A549 (cell line): ENCODE measurements at regions not wholly inside any gene's neighbourhood (a gene's known extent, or its start where the extent isn't known, plus 50 kb on each side); places are given as distances from the start of the nearest gene placed in this dataset.

ENCODE experiments used
- BHLHE40 ChIP-seq: IDR thresholded peaks from 2 replicates; pipeline ENCODE4 v1.6.1; 2012; ENCODE audit warnings: low read depth, low read length, inconsistent platforms
- HOXB13 ChIP-seq: fragments of 250-450 bp; sonication (Bioruptor Pico); IDR thresholded peaks from 2 replicates; pipeline ENCODE4 v1.5.0; 2020; ENCODE audit warnings: low read depth, mild to moderate bottlenecking, moderate library complexity
- JUNB ChIP-seq: fragments of >200 bp; sonication (Bioruptor Twin); formaldehyde crosslinking; IDR thresholded peaks from 2 replicates; pipeline ENCODE4 v1.6.1; 2016
- MAZ ChIP-seq: fragments of 150-350 bp; IDR thresholded peaks from 2 replicates; pipeline ENCODE4 v1.6.1; 2014; ENCODE audit warnings: antibody characterized with exemption, low read depth, low read length, borderline replicate concordance
- TF ChIP-seq, protein P1 (sequence below): fragments of 150-350 bp; IDR thresholded peaks from 2 replicates; pipeline ENCODE4 v1.6.1; 2014; ENCODE audit warnings: low read depth, mild to moderate bottlenecking, low read length
- TF ChIP-seq, protein P2 (sequence below): fragments of 250-450 bp; sonication (Bioruptor Pico); IDR thresholded peaks from 2 replicates; pipeline ENCODE4 v1.5.0; 2020; ENCODE audit warnings: low read depth, mild to moderate bottlenecking, moderate library complexity
- TF ChIP-seq, protein P3 (sequence below): fragments of 450-650 bp; IDR thresholded peaks from 2 replicates; pipeline ENCODE4 v1.6.1; 2014; ENCODE audit warnings: antibody characterized with exemption

DNA sequence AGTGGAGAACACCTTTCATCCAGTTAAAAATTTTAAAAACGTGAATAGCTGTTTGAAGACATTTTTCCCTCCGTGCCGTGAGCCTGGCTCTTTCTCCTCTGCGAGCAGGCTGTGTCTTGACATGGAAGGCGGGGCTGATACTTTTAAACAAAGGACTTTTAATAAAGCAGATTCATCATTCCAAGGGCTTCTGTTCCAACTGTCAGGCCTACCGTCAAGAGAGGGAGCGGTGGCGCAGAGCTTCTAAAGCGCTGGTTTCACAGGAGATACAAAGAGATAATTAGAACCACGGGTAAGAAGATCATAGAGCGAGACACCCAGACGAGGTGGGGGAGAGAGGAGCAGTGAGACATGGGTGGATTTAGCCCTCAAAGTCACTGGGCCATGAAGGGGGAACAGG, 247.4 kb upstream of the C1orf174 start:
- TF ChIP-seq, protein P1, sequence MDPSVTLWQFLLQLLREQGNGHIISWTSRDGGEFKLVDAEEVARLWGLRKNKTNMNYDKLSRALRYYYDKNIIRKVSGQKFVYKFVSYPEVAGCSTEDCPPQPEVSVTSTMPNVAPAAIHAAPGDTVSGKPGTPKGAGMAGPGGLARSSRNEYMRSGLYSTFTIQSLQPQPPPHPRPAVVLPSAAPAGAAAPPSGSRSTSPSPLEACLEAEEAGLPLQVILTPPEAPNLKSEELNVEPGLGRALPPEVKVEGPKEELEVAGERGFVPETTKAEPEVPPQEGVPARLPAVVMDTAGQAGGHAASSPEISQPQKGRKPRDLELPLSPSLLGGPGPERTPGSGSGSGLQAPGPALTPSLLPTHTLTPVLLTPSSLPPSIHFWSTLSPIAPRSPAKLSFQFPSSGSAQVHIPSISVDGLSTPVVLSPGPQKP = no peak
- no peak for TF ChIP-seq BHLHE40
- no peak for TF ChIP-seq MAZ
- TF ChIP-seq, protein P2, sequence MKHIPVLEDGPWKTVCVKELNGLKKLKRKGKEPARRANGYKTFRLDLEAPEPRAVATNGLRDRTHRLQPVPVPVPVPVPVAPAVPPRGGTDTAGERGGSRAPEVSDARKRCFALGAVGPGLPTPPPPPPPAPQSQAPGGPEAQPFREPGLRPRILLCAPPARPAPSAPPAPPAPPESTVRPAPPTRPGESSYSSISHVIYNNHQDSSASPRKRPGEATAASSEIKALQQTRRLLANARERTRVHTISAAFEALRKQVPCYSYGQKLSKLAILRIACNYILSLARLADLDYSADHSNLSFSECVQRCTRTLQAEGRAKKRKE = no peak
- TF ChIP-seq, protein P3, sequence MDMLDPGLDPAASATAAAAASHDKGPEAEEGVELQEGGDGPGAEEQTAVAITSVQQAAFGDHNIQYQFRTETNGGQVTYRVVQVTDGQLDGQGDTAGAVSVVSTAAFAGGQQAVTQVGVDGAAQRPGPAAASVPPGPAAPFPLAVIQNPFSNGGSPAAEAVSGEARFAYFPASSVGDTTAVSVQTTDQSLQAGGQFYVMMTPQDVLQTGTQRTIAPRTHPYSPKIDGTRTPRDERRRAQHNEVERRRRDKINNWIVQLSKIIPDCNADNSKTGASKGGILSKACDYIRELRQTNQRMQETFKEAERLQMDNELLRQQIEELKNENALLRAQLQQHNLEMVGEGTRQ = no peak
- no peak for TF ChIP-seq HOXB13 (CRISPR knock-in tag)
- no peak for TF ChIP-seq JUNB
